ELF-1 (cell line): ENCODE measurements at regions not wholly inside any gene's neighbourhood (a gene's known extent, or its start where the extent isn't known, plus 50 kb on each side); places are given as distances from the start of the nearest gene placed in this dataset.

Experiments
- DNase-seq: peaks from one replicate; pipeline ENCODE4 v3.0.0-alpha.2; 2016; ENCODE audit warnings: low read depth, low spot score

- no peak for DNase-seq
These were observed 107.1 kb upstream of the TSHZ2 start for GRCh38 chr20:52864916-52865605.

- DNase-seq, result no peak
These were observed 112.8 kb upstream of the TSHZ2 start for GRCh38 chr20:52859156-52859876.

- no peak for DNase-seq
These were observed 119.4 kb upstream of the TSHZ2 start for GRCh38 chr20:52852714-52853113.

GRCh38 chr20:52847731-52848359 lies 124.3 kb upstream of the TSHZ2 start:
- DNase-seq, result no peak

- no peak for DNase-seq
These were observed 125.0 kb upstream of the TSHZ2 start for GRCh38 chr20:52847029-52847660.

- no peak for DNase-seq
These were observed 127.1 kb upstream of the TSHZ2 start for GRCh38 chr20:52845044-52845443.

GRCh38 chr20:52843425-52843824 lies 128.7 kb upstream of the TSHZ2 start:
- DNase-seq, result no peak

GRCh38 chr20:52841003-52841402 lies 131.2 kb upstream of the TSHZ2 start:
- DNase-seq, result no peak

GRCh38 chr20:52840041-52840440 lies 132.1 kb upstream of the TSHZ2 start:
- DNase-seq, result no peak

- no peak for DNase-seq
These were observed 133.5 kb upstream of the TSHZ2 start for GRCh38 chr20:52838510-52839241.

- no peak for DNase-seq
These were observed 134.8 kb upstream of the TSHZ2 start for GRCh38 chr20:52837378-52837777.

- DNase-seq, result no peak
These were observed 138.3 kb upstream of the TSHZ2 start for GRCh38 chr20:52833901-52834300.

- no peak for DNase-seq
These were observed 139.9 kb upstream of the TSHZ2 start for GRCh38 chr20:52832151-52832774.

- DNase-seq, result no peak
These were observed 141.6 kb upstream of the TSHZ2 start for GRCh38 chr20:52830598-52830997.

GRCh38 chr20:52829111-52829510 lies 143.0 kb upstream of the TSHZ2 start:
- no peak for DNase-seq

- DNase-seq, result no peak
These were observed 144.0 kb upstream of the TSHZ2 start for GRCh38 chr20:52828199-52828598.

- DNase-seq, result no peak
These were observed 145.4 kb upstream of the TSHZ2 start for GRCh38 chr20:52826722-52827121.

- no peak for DNase-seq
These were observed 145.8 kb upstream of the TSHZ2 start for GRCh38 chr20:52826321-52826720.

- DNase-seq, result no peak
These were observed 147.5 kb upstream of the TSHZ2 start for GRCh38 chr20:52824494-52825216.

- DNase-seq, result no peak
These were observed 148.9 kb upstream of the TSHZ2 start for GRCh38 chr20:52823303-52823702.
